Lower lobe of right lung (tissue), 2 donors: ENCODE measurements at regions not wholly inside any gene's neighbourhood (a gene's known extent, or its start where the extent isn't known, plus 50 kb on each side); places are given as distances from the start of the nearest gene placed in this dataset.

ENCODE experiments used
- ATAC-seq, 2 donors: fragments of 200-7000 bp; cut with Tn5 transposase; one replicate each; pipeline ENCODE4 v1.9.1; 2020 to 2022; ENCODE audit warnings: mild to moderate bottlenecking in 2 of 2, moderate library complexity in 2 of 2
- DNase-seq: peaks from one replicate; pipeline ENCODE4 v3.0.0-alpha.2; 2020
- H3K27ac ChIP-seq: fragments of 200-600 bp; one replicate; pipeline ENCODE4 v1.8.0; 2022
- H3K27me3 ChIP-seq: fragments of 200-600 bp; one replicate; pipeline ENCODE4 v1.8.0; 2022; ENCODE audit warnings: low read depth
- H3K36me3 ChIP-seq: fragments of 200-600 bp; one replicate; pipeline ENCODE4 v1.8.0; 2022; ENCODE audit warnings: mild to moderate bottlenecking
- H3K4me1 ChIP-seq: fragments of 200-600 bp; one replicate; pipeline ENCODE4 v1.8.0; 2022
- H3K4me3 ChIP-seq: fragments of 200-600 bp; one replicate; pipeline ENCODE4 v1.8.0; 2022; ENCODE audit warnings: mild to moderate bottlenecking
- H3K9me3 ChIP-seq: fragments of 200-600 bp; one replicate; pipeline ENCODE4 v1.8.0; 2022
- intact Hi-C: fragments of 100-400 bp; cut with DNase I; formaldehyde crosslinking; loops from one replicate; pipeline ENCODE4 v1.11.0; 2022
- TF ChIP-seq, protein P1 (sequence below): fragments of 200-600 bp; IDR thresholded peaks from one replicate; pipeline ENCODE4 v1.8.0; 2022; ENCODE audit warnings: antibody characterized with exemption, mild to moderate bottlenecking
- donor health status: DM: no; HTN: yes; CAD: no; lungs with severe emphysema.

- Histone ChIP-seq H3K9me3 (no peaks in the 10 kb centered on the region), H3K36me3 (no peaks in the 10 kb centered on the region), H3K27ac (peak overlapping the region; percentile 76), H3K4me3 (peak overlapping the region; percentile 43), H3K4me1 (peaks cover 56% of the 10 kb centered on the region), H3K27me3 (no peaks in the 10 kb centered on the region)
- DNase-seq: peak; percentile 47
- intact Hi-C loops: no loop called here
- ATAC-seq: peak; percentile 29 to 55
- TF ChIP-seq, protein P1, sequence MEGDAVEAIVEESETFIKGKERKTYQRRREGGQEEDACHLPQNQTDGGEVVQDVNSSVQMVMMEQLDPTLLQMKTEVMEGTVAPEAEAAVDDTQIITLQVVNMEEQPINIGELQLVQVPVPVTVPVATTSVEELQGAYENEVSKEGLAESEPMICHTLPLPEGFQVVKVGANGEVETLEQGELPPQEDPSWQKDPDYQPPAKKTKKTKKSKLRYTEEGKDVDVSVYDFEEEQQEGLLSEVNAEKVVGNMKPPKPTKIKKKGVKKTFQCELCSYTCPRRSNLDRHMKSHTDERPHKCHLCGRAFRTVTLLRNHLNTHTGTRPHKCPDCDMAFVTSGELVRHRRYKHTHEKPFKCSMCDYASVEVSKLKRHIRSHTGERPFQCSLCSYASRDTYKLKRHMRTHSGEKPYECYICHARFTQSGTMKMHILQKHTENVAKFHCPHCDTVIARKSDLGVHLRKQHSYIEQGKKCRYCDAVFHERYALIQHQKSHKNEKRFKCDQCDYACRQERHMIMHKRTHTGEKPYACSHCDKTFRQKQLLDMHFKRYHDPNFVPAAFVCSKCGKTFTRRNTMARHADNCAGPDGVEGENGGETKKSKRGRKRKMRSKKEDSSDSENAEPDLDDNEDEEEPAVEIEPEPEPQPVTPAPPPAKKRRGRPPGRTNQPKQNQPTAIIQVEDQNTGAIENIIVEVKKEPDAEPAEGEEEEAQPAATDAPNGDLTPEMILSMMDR: no peak
Observed at GRCh38 chr15:66621491-66622467, 56.0 kb upstream of the LCTL start.

- Histone ChIP-seq H3K27ac (peak overlapping the region; percentile 76), H3K4me3 (peak overlapping the region; percentile 43), H3K36me3 (no peaks in the 10 kb centered on the region), H3K27me3 (no peaks in the 10 kb centered on the region), H3K4me1 (peaks cover 48% of the 10 kb centered on the region), H3K9me3 (no peaks in the 10 kb centered on the region)
- intact Hi-C loops: no loop called here
- DNase-seq (no peak), ATAC-seq (no peak)
- TF ChIP-seq, protein P1: no peak
Observed at GRCh38 chr15:66622591-66623022, 56.8 kb upstream of the LCTL start.

- no peaks in the 10 kb centered on the region for H3K36me3 ChIP-seq
- H3K9me3 ChIP-seq: no peaks in the 10 kb centered on the region
- H3K27me3 ChIP-seq: no peaks in the 10 kb centered on the region
- TF ChIP-seq, protein P1: no peak
- DNase-seq: no peak
- no peak for ATAC-seq
- H3K27ac ChIP-seq: no peak overlapping the region
- H3K4me1 ChIP-seq: peaks cover 41% of the 10 kb centered on the region
- H3K4me3 ChIP-seq: no peak overlapping the region
- intact Hi-C loops: no loop called here
Observed at GRCh38 chr15:66623801-66624453, 58.1 kb upstream of the LCTL start.

DNA sequence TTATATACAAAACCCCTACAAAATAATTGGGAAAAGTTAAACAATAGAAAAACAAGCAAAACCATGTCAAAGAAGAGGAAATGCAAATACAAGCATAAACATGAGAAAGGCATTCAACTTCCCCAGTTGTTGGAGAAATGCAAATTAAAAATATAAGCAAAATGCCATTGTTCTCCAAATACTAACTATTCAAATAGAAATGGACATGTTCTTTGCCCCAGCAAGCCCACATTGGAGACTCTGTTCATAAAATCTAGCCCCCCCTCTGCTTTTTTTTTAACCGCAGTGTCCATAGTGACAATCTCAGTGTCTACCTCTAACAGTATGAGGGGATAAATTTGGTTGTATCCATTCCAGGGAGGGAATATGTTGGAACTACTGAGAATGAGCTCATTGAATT, 59.7 kb upstream of the LCTL start:
- H3K36me3 ChIP-seq: no peaks in the 10 kb centered on the region
- H3K4me1 ChIP-seq: peaks cover 31% of the 10 kb centered on the region
- H3K9me3 ChIP-seq: no peaks in the 10 kb centered on the region
- intact Hi-C loops: no loop called here
- H3K4me3 ChIP-seq: no peak overlapping the region
- H3K27ac ChIP-seq: no peak overlapping the region
- DNase-seq: no peak
- TF ChIP-seq, protein P1: no peak
- H3K27me3 ChIP-seq: no peaks in the 10 kb centered on the region
- ATAC-seq: no peak

DNA sequence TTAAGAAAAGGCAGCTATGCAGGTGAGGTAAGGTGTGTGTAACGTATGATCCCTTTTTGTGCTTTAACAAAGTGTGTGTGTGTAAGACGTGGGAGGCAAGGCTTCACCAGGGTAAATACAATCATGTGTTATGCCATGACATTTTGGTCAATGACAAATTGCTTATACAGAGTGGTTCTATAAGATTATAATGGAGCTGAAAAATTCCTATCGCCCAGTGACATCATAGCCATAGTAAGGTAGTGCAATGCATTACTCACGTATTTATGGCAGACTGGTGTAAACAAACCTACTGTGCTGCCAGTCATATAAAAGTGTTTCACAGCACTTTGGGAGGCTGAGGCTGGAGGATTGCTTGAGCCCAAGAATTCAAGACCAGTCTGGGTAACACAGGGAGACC, 60.2 kb upstream of the LCTL start:
- no peak overlapping the region for H3K27ac ChIP-seq
- H3K4me3 ChIP-seq: no peak overlapping the region
- no peaks in the 10 kb centered on the region for H3K36me3 ChIP-seq
- peaks cover 31% of the 10 kb centered on the region for H3K4me1 ChIP-seq
- no peaks in the 10 kb centered on the region for H3K27me3 ChIP-seq
- no peak for ATAC-seq
- DNase-seq: no peak
- no peaks in the 10 kb centered on the region for H3K9me3 ChIP-seq
- intact Hi-C loops: no loop called here
- TF ChIP-seq, protein P1: no peak
